Neural cell (in vitro differentiated cells): ENCODE measurements at regions not wholly inside any gene's neighbourhood (a gene's known extent, or its start where the extent isn't known, plus 50 kb on each side); places are given as distances from the start of the nearest gene placed in this dataset.

Experiments
- H2AFZ ChIP-seq: fragments of 200-600, 300-800 bp; sonication (generic), shearing (Covaris generic); 2 replicates; pipeline ENCODE4 v1.6.0; 2014; ENCODE audit warnings: low read depth, mild to moderate bottlenecking, antibody characterized with exemption, low read length, moderate library complexity
- H3F3A ChIP-seq: fragments of 200-600 bp; shearing (Covaris generic); 2 replicates; pipeline ENCODE4 v1.6.1; 2016; ENCODE audit warnings: mild to moderate bottlenecking, moderate library complexity, mixed read lengths, antibody characterized with exemption, low read length; ENCODE audit not compliant: insufficient read depth, poor library complexity, severe bottlenecking
- H3K27ac ChIP-seq: fragments of 200-600, 300-800 bp; sonication (generic), shearing (Covaris generic); 2 replicates; pipeline ENCODE4 v1.5.1; 2014; ENCODE audit warnings: mild to moderate bottlenecking, low read length, moderate library complexity
- H3K27me3 ChIP-seq: fragments of 300-800, 200-600 bp; sonication (generic), shearing (Covaris generic); 2 replicates; pipeline ENCODE4 v1.6.0; 2014; ENCODE audit warnings: mild to moderate bottlenecking, low read depth, low read length, moderate library complexity; ENCODE audit not compliant: insufficient read depth
- H3K36me3 ChIP-seq: fragments of 300-800, 200-600 bp; sonication (generic), shearing (Covaris generic); 2 replicates; pipeline ENCODE4 v1.5.1; 2014; ENCODE audit warnings: mild to moderate bottlenecking, antibody characterized with exemption, low read length, moderate library complexity; ENCODE audit not compliant: insufficient read depth
- H3K4me2 ChIP-seq: fragments of 300-800, 200-600 bp; sonication (generic), shearing (Covaris generic); 2 replicates; pipeline ENCODE4 v1.6.0; 2014; ENCODE audit warnings: mild to moderate bottlenecking, low read length
- H3K4me3 ChIP-seq: fragments of 300-800, 200-600 bp; sonication (generic), shearing (Covaris generic); 2 replicates; pipeline ENCODE4 v1.5.1; 2014; ENCODE audit warnings: mild to moderate bottlenecking, low read length, moderate library complexity
- H3K79me2 ChIP-seq: fragments of 200-600 bp; shearing (Covaris generic); replicated peaks from 2 replicates; pipeline ENCODE4 v1.6.0; 2014; ENCODE audit warnings: mild to moderate bottlenecking, low read length, moderate library complexity; ENCODE audit not compliant: insufficient read depth
- H3K9ac ChIP-seq: fragments of 300-800, 200-600 bp; sonication (generic), shearing (Covaris generic); 2 replicates; pipeline ENCODE4 v1.6.1; 2016; ENCODE audit warnings: mild to moderate bottlenecking, low read length, mixed read lengths
- H3K9me2 ChIP-seq: fragments of 200-600 bp; shearing (Covaris generic); 2 replicates; pipeline ENCODE4 v1.6.1; 2016; ENCODE audit warnings: mild to moderate bottlenecking, low read length, mixed read lengths; ENCODE audit not compliant: insufficient read depth
- H3K9me3 ChIP-seq: fragments of 200-600, 300-800 bp; sonication (generic), shearing (Covaris generic); 2 replicates; pipeline ENCODE4 v1.6.1; 2016; ENCODE audit warnings: mild to moderate bottlenecking, mixed run types, low read length, moderate library complexity, mixed read lengths
- H4K20me1 ChIP-seq: fragments of 200-600 bp; shearing (Covaris generic); 2 replicates; pipeline ENCODE4 v1.6.1; 2016; ENCODE audit warnings: mild to moderate bottlenecking, mixed run types; ENCODE audit not compliant: insufficient read depth
- EP300 ChIP-seq: fragments of 450-650 bp; conservative IDR thresholded peaks from 2 replicates; pipeline ENCODE4 v1.6.1; 2014; ENCODE audit warnings: antibody characterized with exemption, mild to moderate bottlenecking, moderate library complexity; ENCODE audit not compliant: poor library complexity, severe bottlenecking
- EZH2 ChIP-seq: fragments of 200-600, 300-800 bp; shearing (Covaris generic), sonication (generic); IDR thresholded peaks from 2 replicates; pipeline ENCODE4 v1.6.1; 2014; ENCODE audit warnings: antibody characterized with exemption, low read length, borderline replicate concordance, mild to moderate bottlenecking; ENCODE audit not compliant: insufficient read depth, poor library complexity, severe bottlenecking
- MXI1 ChIP-seq: fragments of 450-650 bp; conservative IDR thresholded peaks from 2 replicates; pipeline ENCODE4 v1.6.1; 2014; ENCODE audit warnings: antibody characterized with exemption, mild to moderate bottlenecking; ENCODE audit not compliant: poor library complexity, severe bottlenecking
- POLR2AphosphoS5 ChIP-seq: IDR thresholded peaks from 2 replicates; pipeline ENCODE4 v1.6.1; 2012
- RAD21 ChIP-seq: fragments of 450-650 bp; conservative IDR thresholded peaks from 2 replicates; pipeline ENCODE4 v1.6.1; 2014; ENCODE audit warnings: antibody characterized with exemption, mild to moderate bottlenecking, moderate library complexity
- REST ChIP-seq: IDR thresholded peaks from 2 replicates; pipeline ENCODE4 v1.6.1; 2012; ENCODE audit warnings: borderline replicate concordance
- SMC3 ChIP-seq: fragments of 450-650 bp; conservative IDR thresholded peaks from 2 replicates; pipeline ENCODE4 v1.6.1; 2014; ENCODE audit warnings: antibody characterized with exemption, mild to moderate bottlenecking, moderate library complexity; ENCODE audit not compliant: poor library complexity
- TAF1 ChIP-seq: IDR thresholded peaks from 2 replicates; pipeline ENCODE4 v1.6.1; 2012; ENCODE audit warnings: low read depth
- TF ChIP-seq, protein P1 (sequence below): fragments of 450-650 bp; IDR thresholded peaks from 2 replicates; pipeline ENCODE4 v1.5.1; 2014; ENCODE audit warnings: antibody characterized with exemption, mild to moderate bottlenecking, moderate library complexity; ENCODE audit not compliant: poor library complexity, severe bottlenecking

- Histone ChIP-seq H3K9me2 (no peaks in the 10 kb centered on the region), H3K4me2 (no peak overlapping the region), H3K9me3 (peaks cover 5% of the 10 kb centered on the region), H3K9ac (no peak overlapping the region), H4K20me1 (no peaks in the 10 kb centered on the region), H3K79me2 (no peaks in the 10 kb centered on the region), H3K27me3 (no peaks in the 10 kb centered on the region), H3F3A (no peaks in the 10 kb centered on the region), H2AFZ (no peak overlapping the region), H3K4me3 (no peak overlapping the region), H3K36me3 (no peaks in the 10 kb centered on the region), H3K27ac (no peak overlapping the region)
- TF ChIP-seq EZH2 (no peak), TAF1 (no peak)
Measured at GRCh38 chr13:109954441-109954840, 168.1 kb upstream of the IRS2 start.

- Histone ChIP-seq H3K9me3 (no peaks in the 10 kb centered on the region), H2AFZ (no peak overlapping the region), H3K27me3 (no peaks in the 10 kb centered on the region), H3F3A (no peaks in the 10 kb centered on the region), H3K27ac (no peak overlapping the region), H3K4me2 (no peak overlapping the region), H4K20me1 (no peaks in the 10 kb centered on the region), H3K36me3 (no peaks in the 10 kb centered on the region), H3K79me2 (no peaks in the 10 kb centered on the region), H3K4me3 (no peak overlapping the region), H3K9ac (no peak overlapping the region), H3K9me2 (no peaks in the 10 kb centered on the region)
- no peak for TF ChIP-seq REST
- TF ChIP-seq MXI1: no peak
- no peak for TF ChIP-seq POLR2AphosphoS5
- TF ChIP-seq RAD21: no peak
- no peak for TF ChIP-seq SMC3
- no peak for TF ChIP-seq EP300
- no peak for TF ChIP-seq TAF1
- no peak for TF ChIP-seq EZH2
- TF ChIP-seq, protein P1, sequence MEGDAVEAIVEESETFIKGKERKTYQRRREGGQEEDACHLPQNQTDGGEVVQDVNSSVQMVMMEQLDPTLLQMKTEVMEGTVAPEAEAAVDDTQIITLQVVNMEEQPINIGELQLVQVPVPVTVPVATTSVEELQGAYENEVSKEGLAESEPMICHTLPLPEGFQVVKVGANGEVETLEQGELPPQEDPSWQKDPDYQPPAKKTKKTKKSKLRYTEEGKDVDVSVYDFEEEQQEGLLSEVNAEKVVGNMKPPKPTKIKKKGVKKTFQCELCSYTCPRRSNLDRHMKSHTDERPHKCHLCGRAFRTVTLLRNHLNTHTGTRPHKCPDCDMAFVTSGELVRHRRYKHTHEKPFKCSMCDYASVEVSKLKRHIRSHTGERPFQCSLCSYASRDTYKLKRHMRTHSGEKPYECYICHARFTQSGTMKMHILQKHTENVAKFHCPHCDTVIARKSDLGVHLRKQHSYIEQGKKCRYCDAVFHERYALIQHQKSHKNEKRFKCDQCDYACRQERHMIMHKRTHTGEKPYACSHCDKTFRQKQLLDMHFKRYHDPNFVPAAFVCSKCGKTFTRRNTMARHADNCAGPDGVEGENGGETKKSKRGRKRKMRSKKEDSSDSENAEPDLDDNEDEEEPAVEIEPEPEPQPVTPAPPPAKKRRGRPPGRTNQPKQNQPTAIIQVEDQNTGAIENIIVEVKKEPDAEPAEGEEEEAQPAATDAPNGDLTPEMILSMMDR: no peak
Measured at GRCh38 chr13:109951491-109951890, 165.1 kb upstream of the IRS2 start.

- no peak overlapping the region for H3K4me3 ChIP-seq
- no peaks in the 10 kb centered on the region for H3K79me2 ChIP-seq
- no peaks in the 10 kb centered on the region for H3K9me2 ChIP-seq
Measured at GRCh38 chr13:109949397-109949796, 163.0 kb upstream of the IRS2 start.

More at GRCh38 chr13:109949397-109949796, 163.0 kb upstream of the IRS2 start:
- no peak overlapping the region for H3K27ac ChIP-seq
- H3K9me3 ChIP-seq: no peaks in the 10 kb centered on the region
- H2AFZ ChIP-seq: no peak overlapping the region
- H3K4me2 ChIP-seq: no peak overlapping the region
- no peak overlapping the region for H3K9ac ChIP-seq
- H3K36me3 ChIP-seq: no peaks in the 10 kb centered on the region
- no peaks in the 10 kb centered on the region for H3K27me3 ChIP-seq
- no peaks in the 10 kb centered on the region for H4K20me1 ChIP-seq
- no peaks in the 10 kb centered on the region for H3F3A ChIP-seq
- TF ChIP-seq RAD21: no peak
- TF ChIP-seq EZH2: no peak
- no peak for TF ChIP-seq MXI1
- TF ChIP-seq POLR2AphosphoS5: no peak
- TF ChIP-seq REST: no peak
- no peak for TF ChIP-seq SMC3
- no peak for TF ChIP-seq TAF1
- TF ChIP-seq, protein P1: no peak
